HG03060 (cell line): ENCODE measurements at regions not wholly inside any gene's neighbourhood (a gene's known extent, or its start where the extent isn't known, plus 50 kb on each side); places are given as distances from the start of the nearest gene placed in this dataset.
"Not testable (repeated sequence)": the region's sequence is repeated elsewhere in the genome, so short reads cannot be mapped to it uniquely, and the experiment has no call there.

Source experiments
- ATAC-seq: cut with Tn5 transposase; IDR thresholded peaks from one replicate; pipeline ENCODE4 v1.9.1; 2021; ENCODE audit warnings: low read depth, moderate number of reproducible peaks; ENCODE audit not compliant: unreplicated experiment

DNA sequence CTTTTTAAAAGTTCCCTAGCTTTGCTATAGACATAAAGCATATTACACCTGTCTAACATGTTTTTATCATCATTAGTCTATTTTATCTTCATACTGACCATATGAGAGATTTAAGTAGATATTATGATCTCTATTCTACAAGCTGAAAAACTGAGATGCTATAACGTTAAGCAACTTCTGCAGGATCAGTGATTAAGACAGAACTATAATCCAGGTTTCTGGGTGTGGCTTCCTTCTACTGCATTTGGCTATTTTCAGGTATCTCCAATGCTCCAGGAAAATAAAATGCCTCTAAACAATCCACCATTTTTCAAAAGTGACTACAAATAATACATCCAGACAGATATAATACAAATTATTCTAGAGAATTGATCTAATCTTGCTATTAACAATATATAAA lies 53.4 kb downstream of the RGS2 start:
- no peak for ATAC-seq

DNA sequence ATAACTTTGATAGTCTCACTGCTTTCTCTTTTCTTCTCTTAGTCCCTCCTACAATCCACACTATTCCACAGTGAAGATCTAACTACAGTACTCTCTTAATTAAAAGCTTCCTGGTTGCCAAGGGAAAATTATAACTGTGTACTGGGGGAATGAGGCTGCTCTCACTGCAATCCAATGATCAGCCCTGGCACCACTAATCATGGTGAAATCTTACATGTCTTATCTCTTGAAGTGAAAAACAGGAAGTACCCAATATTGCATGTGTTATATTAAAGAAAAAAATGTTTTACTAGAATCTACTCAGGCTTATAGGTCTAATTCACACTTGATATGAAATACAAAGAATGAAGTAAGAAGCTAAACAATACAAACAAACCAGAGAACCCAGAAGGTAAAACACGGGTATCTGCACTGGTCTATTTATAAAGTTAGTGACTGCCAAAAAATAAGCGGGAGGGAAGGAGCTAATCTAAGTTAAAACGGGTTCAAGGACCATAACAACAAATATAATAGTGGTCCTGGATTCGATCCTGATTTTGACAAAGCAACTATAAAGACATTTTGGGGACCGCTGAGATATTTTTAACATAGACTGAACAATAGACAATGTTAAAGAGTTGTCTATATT lies 57.5 kb downstream of the RGS2 start:
- no peak for ATAC-seq

GRCh38 chr1:192867180-192867579 lies 58.3 kb downstream of the RGS2 start:
- ATAC-seq, result no peak

DNA sequence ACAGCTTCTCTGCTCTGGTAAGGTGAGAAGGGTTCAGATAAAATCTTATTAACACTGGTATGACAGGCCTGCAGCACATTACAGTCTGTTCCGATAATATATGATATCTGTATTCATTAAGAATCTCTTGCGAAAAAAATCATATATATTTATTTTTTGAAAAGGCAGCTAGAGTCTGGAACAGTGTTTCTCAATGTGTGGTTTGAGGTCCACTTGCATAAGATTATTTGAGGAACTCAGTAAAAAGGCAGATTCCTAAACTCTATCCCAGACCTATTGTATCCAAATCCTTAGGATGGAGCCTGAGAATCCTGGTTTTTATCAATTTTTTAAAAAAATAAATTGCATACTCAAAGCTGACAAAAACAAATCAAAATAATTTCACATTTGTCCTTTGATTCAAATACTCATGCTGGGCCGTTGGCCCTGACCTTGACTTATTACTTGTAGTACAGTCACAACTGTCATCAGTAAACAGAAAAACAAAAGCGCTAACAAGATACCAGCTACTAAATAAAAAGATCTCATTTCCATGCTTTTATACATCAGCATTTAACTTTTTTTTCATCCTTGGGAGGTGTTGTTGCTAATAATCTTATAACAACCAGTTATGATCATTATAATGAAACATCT lies 60.6 kb downstream of the RGS2 start:
- no peak for ATAC-seq

DNA sequence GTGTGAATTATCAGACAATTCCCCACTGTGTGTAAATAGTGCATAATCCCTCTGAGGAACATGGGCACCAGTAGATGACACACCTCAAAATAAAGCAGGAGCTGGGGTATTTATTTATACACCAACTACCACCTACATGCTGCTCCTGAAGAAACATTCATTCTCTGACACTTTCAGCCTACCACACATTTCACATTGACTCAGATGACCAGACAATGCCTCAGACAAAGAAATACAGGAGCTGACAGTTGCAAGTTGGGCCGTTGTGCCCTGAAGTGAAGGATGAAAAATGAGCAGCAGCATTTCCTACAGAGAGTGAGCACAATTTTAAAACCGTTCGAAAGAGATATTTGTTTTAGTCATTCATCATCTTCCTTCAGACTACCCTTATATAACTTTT lies 63.2 kb downstream of the RGS2 start:
- ATAC-seq, result no peak

GRCh38 chr1:192873836-192874235 lies 65.0 kb downstream of the RGS2 start:
- ATAC-seq, result no peak

GRCh38 chr1:192876633-192877032 lies 67.8 kb downstream of the RGS2 start:
- ATAC-seq, result no peak

DNA sequence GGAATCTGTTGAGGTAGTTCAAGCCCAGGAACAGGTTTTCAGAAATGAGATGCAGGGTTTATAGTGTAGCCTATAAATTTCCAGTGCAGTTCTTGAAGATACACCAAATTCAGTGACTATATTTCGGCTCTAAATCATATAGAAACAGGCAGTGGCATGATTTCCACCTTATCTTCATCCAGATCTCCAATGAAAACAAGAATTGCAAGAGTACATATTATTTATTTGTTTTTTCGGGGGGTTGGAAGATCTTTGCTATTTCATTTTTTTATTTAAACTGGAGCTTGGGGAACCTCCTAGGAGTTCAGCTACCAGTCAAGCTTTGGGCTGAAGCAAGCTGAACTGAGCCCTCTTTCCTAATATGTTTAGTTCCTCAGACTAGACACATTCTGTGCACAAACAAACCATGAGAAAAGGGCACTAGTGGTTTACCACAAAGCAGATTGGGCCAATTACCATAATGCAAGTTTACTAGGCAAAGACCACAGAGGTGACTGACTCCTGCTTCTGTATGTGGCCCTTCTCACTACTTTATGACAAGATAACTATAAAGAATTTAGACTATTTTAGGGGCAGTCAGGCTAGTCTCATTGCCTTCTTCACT lies 68.5 kb downstream of the RGS2 start:
- ATAC-seq, result peak; percentile 45

GRCh38 chr1:192878249-192878648 lies 69.4 kb downstream of the RGS2 start:
- ATAC-seq, result no peak

- no peak for ATAC-seq
These were observed 70.6 kb downstream of the RGS2 start for GRCh38 chr1:192879406-192879805.

DNA sequence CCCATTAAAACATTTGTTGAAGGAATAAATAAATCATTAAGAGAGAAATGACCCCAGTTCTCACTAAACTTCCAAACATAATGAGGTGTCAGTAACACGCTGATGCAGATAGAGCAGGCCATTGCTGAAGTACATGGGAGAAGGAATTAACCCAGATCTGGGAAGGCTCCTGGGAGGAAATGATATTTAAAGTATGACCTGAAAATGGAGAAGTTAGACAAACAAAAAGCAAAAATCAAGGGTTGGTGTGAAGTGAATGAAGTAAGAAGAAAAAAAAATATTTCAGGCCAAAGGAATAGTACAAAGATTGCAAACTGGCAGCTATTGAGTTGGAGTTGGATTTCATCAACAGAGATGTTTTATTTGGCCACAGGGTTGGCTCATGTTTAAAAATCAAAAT lies 71.4 kb downstream of the RGS2 start:
- ATAC-seq, result no peak

DNA sequence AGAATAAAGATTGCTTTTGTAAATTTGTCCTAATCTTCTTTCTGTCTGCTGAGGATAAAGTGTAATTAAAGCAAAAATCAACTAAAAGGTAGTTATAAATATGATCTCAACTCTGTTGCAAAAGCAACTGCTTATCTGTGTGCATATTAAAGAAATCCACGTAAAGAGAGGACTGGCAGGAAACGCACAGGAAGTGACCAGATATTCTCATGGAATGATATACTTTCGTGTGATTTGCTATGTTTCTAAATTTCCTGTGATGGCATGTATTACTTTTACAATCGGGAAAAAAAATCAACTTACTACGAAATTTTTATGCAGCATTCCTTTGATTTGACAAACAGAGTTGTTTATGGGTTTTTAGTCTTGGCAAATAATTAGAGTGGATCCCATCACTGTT lies 75.4 kb downstream of the RGS2 start:
- ATAC-seq, result no peak

DNA sequence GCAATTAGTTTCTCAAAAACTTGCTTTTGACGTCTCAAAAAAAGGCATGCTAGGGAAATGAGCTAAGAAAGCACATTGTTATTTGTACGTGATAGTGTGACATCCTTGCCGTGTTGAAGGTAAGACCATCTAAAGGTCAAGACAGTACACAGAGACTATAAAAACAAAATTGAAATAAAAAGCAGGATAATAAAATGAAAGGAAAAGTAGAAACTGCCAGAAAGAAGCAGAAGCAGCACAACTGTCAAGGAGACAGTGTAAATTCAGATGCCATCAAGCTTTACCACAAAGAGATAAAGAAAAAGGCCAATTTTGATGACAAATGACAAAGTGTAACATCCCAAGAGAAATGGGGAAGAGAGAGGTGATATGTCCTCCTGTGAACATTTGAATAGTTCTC lies 76.5 kb downstream of the RGS2 start:
- not testable (repeated sequence) for ATAC-seq

GRCh38 chr1:192887426-192887825 lies 78.6 kb downstream of the RGS2 start:
- ATAC-seq, result no peak

GRCh38 chr1:192888574-192888973 lies 79.7 kb downstream of the RGS2 start:
- ATAC-seq, result no peak

DNA sequence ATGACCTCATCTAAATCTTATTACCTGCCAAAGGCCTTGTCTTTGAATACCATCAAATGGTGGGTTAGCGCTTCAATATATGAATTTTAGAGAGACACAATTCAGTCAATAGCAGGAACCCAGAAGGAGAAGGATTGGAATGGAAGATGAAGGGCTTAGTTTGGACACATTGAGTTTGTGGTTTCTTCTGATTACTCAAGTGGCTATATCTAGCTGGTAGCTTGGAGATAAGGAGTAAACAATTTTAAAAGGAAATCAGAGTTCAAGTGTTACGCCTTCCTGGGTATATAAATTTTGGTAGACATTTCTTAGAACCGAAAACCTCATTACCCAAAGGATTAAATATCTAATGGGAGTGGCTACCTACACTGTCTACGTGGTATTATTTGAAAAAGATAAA lies 80.2 kb downstream of the RGS2 start:
- ATAC-seq, result no peak

DNA sequence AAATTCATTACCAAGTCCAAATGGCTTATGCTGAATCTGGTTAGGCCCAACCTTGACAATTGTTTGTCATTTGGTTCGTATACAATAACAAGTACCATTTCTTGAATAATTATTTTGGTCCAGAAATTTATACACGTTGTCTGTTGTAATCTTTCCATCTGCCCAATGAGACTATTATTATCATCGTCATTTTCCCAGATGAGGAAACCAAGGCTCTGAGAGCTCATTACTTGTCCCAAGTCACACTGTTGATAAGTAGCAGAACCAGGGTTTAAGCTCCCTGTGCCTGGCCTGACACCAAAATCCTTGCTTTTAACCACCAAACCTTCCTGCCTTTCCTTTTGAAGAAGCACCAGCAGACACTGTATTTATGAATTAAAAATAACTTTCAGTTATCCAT lies 81.3 kb downstream of the RGS2 start:
- no peak for ATAC-seq

DNA sequence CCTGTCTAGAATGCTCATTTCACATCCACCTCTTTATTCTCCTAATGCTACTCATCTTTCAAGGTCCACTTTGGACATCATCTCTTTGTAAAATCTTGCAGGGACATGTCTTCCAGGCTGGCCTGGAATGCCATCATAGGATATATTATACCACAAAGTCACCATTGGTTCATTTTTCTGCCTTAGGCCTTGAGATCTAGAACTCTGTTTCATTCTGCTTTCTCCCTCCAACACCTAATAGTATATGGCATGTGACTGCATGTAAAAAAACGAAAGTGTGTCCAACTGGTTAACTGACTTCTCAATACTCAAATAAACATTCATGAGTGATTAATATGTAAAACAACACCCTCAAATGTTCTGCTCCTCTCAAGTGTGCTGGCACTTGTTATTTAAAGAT lies 84.1 kb downstream of the RGS2 start:
- ATAC-seq, result no peak

- ATAC-seq, result not testable (repeated sequence)
These were observed 86.6 kb downstream of the RGS2 start for GRCh38 chr1:192895487-192895886.

GRCh38 chr1:192896376-192896775 lies 87.5 kb downstream of the RGS2 start:
- ATAC-seq, result no peak

DNA sequence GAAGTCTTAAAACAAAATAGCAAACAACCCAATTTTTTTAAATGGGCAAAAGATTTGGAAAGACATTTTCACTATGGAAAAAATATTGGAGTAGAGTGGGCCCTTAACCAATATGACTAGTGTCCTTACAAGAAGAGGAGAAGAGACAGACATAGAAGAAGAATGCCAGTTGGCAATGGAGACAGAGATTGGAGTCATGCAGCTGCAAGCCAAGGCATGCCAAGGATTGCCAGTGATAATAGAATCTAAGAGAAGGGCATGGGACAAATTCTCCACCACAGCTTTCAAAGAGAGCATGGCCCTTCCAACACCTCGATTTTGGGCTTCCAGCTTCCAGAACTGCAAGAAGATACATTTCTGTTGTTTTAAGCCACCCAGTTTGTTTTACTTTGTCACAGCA lies 92.7 kb downstream of the RGS2 start:
- no peak for ATAC-seq

DNA sequence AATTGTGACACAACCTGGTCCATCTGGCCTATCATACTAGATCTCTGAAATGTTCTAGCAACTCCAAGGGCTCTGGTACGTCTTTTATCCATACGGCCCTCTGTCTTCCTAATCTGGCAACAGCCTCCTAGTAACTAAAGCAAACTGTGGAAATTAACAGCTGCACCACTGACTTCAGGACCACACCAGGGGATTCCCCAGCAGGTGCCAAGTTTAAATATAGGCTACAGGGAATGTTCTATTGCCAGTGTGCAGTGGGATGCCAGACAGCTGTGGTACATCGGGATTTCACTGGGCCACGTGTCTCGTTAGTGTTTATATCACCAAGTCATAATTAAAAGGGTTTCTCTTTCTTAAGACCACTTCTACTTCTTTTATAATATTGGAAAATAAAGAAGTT lies 94.3 kb downstream of the RGS2 start:
- no peak for ATAC-seq
